ENCODE measurements at regions not wholly inside any gene's neighbourhood (a gene's known extent, or its start where the extent isn't known, plus 50 kb on each side); places are given as distances from the start of the nearest gene placed in this dataset.

GRCh38 chr17:79365351-79365750, 245.5 kb downstream of the RBFOX3 start:
- no peak for DNase-seq

- no peak for DNase-seq
These were observed 246.3 kb downstream of the RBFOX3 start for GRCh38 chr17:79364315-79365094.

- no peak for DNase-seq
These were observed 247.1 kb downstream of the RBFOX3 start for GRCh38 chr17:79363552-79364275.

- no peak for DNase-seq
These were observed 248.0 kb downstream of the RBFOX3 start for GRCh38 chr17:79362772-79363305.

- DNase-seq = no peak
These were observed 248.7 kb downstream of the RBFOX3 start for GRCh38 chr17:79361873-79362771.

GRCh38 chr17:79361221-79361734, 249.6 kb downstream of the RBFOX3 start:
- no peak for DNase-seq

GRCh38 chr17:79360196-79360595, 250.7 kb downstream of the RBFOX3 start:
- DNase-seq = no peak

GRCh38 chr17:79356839-79357447, 253.9 kb downstream of the RBFOX3 start:
- DNase-seq = no peak

- DNase-seq = no peak
These were observed 255.7 kb downstream of the RBFOX3 start for GRCh38 chr17:79355165-79355564.

- no peak for DNase-seq
These were observed 256.6 kb downstream of the RBFOX3 start for GRCh38 chr17:79354173-79354820.

GRCh38 chr17:79353548-79353947, 257.3 kb downstream of the RBFOX3 start:
- DNase-seq = no peak

GRCh38 chr17:79353016-79353415, 257.8 kb downstream of the RBFOX3 start:
- no peak for DNase-seq

- no peak for DNase-seq
These were observed 260.3 kb downstream of the RBFOX3 start for GRCh38 chr17:79350533-79350932.

- DNase-seq = no peak
These were observed 261.1 kb downstream of the RBFOX3 start for GRCh38 chr17:79349506-79350400.

- DNase-seq = no peak
These were observed 267.8 kb downstream of the ENGASE start for GRCh38 chr17:79342376-79342775.

- no peak for DNase-seq
These were observed 267.2 kb downstream of the ENGASE start for GRCh38 chr17:79341816-79342215.

GRCh38 chr17:79341222-79341780, 266.7 kb downstream of the ENGASE start:
- DNase-seq = no peak

- no peak for DNase-seq
These were observed 266.0 kb downstream of the ENGASE start for GRCh38 chr17:79340333-79341221.

GRCh38 chr17:79339321-79339720, 264.7 kb downstream of the ENGASE start:
- DNase-seq = no peak
